Cardiac muscle cell (in vitro differentiated cells and primary cell): ENCODE measurements at regions not wholly inside any gene's neighbourhood (a gene's known extent, or its start where the extent isn't known, plus 50 kb on each side); places are given as distances from the start of the nearest gene placed in this dataset.

Experiments
- DNase-seq, 2 donors: peaks; one replicate each; pipeline versions ENCODE4 v3.0.0 to v3.0.0-alpha.2; 2010 to 2017; ENCODE audit warnings: low read depth in 1 of 2, low spot score in 1 of 2
- H3K27ac ChIP-seq: fragments of 200-600 bp; sonication (generic); 2 replicates; pipeline ENCODE4 v1.5.1; 2016
- H3K27me3 ChIP-seq: fragments of 200-600 bp; sonication (generic); 2 replicates; pipeline ENCODE4 v1.6.0; 2016; ENCODE audit warnings: control low read depth
- H3K36me3 ChIP-seq: fragments of 200-600 bp; sonication (generic); 2 replicates; pipeline ENCODE4 v1.5.1; 2016; ENCODE audit warnings: control low read depth
- H3K4me1 ChIP-seq: fragments of 200-600 bp; sonication (generic); 2 replicates; pipeline ENCODE4 v1.8.1; 2017; ENCODE audit warnings: low read depth, mild to moderate bottlenecking, mixed run types
- H3K4me3 ChIP-seq: fragments of 200-600 bp; sonication (generic); 2 replicates; pipeline ENCODE4 v1.5.1; 2016; ENCODE audit warnings: mild to moderate bottlenecking
- H3K9me3 ChIP-seq: fragments of 200-600 bp; sonication (generic); 2 replicates; pipeline ENCODE4 v1.5.1; 2017; ENCODE audit warnings: low read depth, mild to moderate bottlenecking, control low read depth
- TF ChIP-seq, protein P1 (sequence below): IDR thresholded peaks from 2 replicates; pipeline ENCODE4 v1.5.1; 2012; ENCODE audit warnings: low read depth, mild to moderate bottlenecking, low read length

- TF ChIP-seq, protein P1, sequence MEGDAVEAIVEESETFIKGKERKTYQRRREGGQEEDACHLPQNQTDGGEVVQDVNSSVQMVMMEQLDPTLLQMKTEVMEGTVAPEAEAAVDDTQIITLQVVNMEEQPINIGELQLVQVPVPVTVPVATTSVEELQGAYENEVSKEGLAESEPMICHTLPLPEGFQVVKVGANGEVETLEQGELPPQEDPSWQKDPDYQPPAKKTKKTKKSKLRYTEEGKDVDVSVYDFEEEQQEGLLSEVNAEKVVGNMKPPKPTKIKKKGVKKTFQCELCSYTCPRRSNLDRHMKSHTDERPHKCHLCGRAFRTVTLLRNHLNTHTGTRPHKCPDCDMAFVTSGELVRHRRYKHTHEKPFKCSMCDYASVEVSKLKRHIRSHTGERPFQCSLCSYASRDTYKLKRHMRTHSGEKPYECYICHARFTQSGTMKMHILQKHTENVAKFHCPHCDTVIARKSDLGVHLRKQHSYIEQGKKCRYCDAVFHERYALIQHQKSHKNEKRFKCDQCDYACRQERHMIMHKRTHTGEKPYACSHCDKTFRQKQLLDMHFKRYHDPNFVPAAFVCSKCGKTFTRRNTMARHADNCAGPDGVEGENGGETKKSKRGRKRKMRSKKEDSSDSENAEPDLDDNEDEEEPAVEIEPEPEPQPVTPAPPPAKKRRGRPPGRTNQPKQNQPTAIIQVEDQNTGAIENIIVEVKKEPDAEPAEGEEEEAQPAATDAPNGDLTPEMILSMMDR, result no peak
- Histone ChIP-seq H3K36me3 (no peaks in the 10 kb centered on the region), H3K9me3 (no peaks in the 10 kb centered on the region), H3K4me1 (no peaks in the 10 kb centered on the region), H3K27me3 (no peaks in the 10 kb centered on the region), H3K27ac (no peak overlapping the region), H3K4me3 (no peak overlapping the region)
- no peak for DNase-seq
Observed at GRCh38 chr15:31776039-31776438, 254.3 kb upstream of the CHRNA7 start.

GRCh38 chr15:31781261-31781660 is 249.1 kb upstream of the CHRNA7 start:
- no peak overlapping the region for H3K27ac ChIP-seq
- H3K4me1 ChIP-seq, result no peaks in the 10 kb centered on the region
- no peaks in the 10 kb centered on the region for H3K36me3 ChIP-seq
- TF ChIP-seq, protein P1, result no peak
- no peaks in the 10 kb centered on the region for H3K9me3 ChIP-seq
- no peak for DNase-seq
- no peak overlapping the region for H3K4me3 ChIP-seq
- H3K27me3 ChIP-seq, result no peaks in the 10 kb centered on the region

- H3K9me3 ChIP-seq, result no peaks in the 10 kb centered on the region
- no peaks in the 10 kb centered on the region for H3K36me3 ChIP-seq
- H3K27ac ChIP-seq, result no peak overlapping the region
- no peaks in the 10 kb centered on the region for H3K27me3 ChIP-seq
- TF ChIP-seq, protein P1, result no peak
- DNase-seq, result no peak
- H3K4me1 ChIP-seq, result no peaks in the 10 kb centered on the region
- no peak overlapping the region for H3K4me3 ChIP-seq
Observed at GRCh38 chr15:31782016-31782783, 248.1 kb upstream of the CHRNA7 start.

DNA sequence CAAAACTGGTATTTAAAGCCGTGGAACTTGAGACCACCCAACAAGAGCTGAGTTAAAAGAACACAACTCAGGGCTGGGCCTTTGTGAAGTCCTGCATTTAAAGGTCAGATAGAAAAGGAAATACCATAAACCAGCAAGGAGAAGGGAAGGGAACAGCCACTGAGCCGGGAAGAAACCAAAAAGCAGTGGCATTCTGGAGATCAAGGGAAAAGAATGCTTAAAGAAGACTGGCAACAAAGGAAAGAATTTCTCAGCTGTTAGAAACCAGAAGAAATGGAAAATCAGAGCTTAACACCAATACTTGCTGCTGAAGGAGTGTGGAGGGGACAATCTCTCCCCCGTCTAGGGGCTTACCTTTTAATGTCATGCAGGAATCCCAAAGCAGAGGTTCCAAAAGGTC is 247.4 kb upstream of the CHRNA7 start:
- TF ChIP-seq, protein P1, result no peak
- Histone ChIP-seq H3K36me3 (no peaks in the 10 kb centered on the region), H3K27ac (no peak overlapping the region), H3K9me3 (no peaks in the 10 kb centered on the region), H3K27me3 (no peaks in the 10 kb centered on the region), H3K4me3 (no peak overlapping the region), H3K4me1 (no peaks in the 10 kb centered on the region)
- DNase-seq, result no peak

GRCh38 chr15:31786360-31786759 is 244.0 kb upstream of the CHRNA7 start:
- Histone ChIP-seq H3K36me3 (no peaks in the 10 kb centered on the region), H3K9me3 (no peaks in the 10 kb centered on the region), H3K4me3 (no peak overlapping the region), H3K27me3 (no peaks in the 10 kb centered on the region), H3K4me1 (no peaks in the 10 kb centered on the region), H3K27ac (no peak overlapping the region)
- DNase-seq, result no peak
- TF ChIP-seq, protein P1, result no peak
